Large intestine (tissue), 3 donors: ENCODE measurements at regions not wholly inside any gene's neighbourhood (a gene's known extent, or its start where the extent isn't known, plus 50 kb on each side); places are given as distances from the start of the nearest gene placed in this dataset.
"Not testable (repeated sequence)": the region's sequence is repeated elsewhere in the genome, so short reads cannot be mapped to it uniquely, and the experiment has no call there.

ENCODE experiments used
- DNase-seq, 2 donors: peaks; one replicate each; pipeline versions ENCODE4 v3.0.0 to v3.0.0-alpha.2; 2013
- H3K27ac ChIP-seq: one replicate; pipeline ENCODE4 v1.5.1; 2013; ENCODE audit warnings: low read length
- H3K27me3 ChIP-seq: 2 replicates; pipeline ENCODE4 v1.6.1; 2013; ENCODE audit warnings: low read length; ENCODE audit not compliant: control insufficient read depth, insufficient read depth
- H3K36me3 ChIP-seq: 2 replicates; pipeline ENCODE4 v1.6.1; 2013; ENCODE audit warnings: low read length; ENCODE audit not compliant: control insufficient read depth, insufficient read depth
- H3K4me1 ChIP-seq: one replicate; pipeline ENCODE4 v1.6.1; 2013; ENCODE audit warnings: low read length; ENCODE audit not compliant: control insufficient read depth, insufficient read depth
- H3K4me3 ChIP-seq: one replicate; pipeline ENCODE4 v1.5.1; 2013; ENCODE audit warnings: low read length
- H3K9me3 ChIP-seq: one replicate; pipeline ENCODE4 v1.6.1; 2013; ENCODE audit warnings: mild to moderate bottlenecking, low read depth, low read length, moderate library complexity; ENCODE audit not compliant: control insufficient read depth
- WGBS: methylation state at CpG from one replicate; pipeline ENCODE4 v1.1.5; 2013; ENCODE audit warnings: low lambda C conversion rate; ENCODE audit not compliant: insufficient coverage; 5-methylcytosine and 5-hydroxymethylcytosine counted together

DNA sequence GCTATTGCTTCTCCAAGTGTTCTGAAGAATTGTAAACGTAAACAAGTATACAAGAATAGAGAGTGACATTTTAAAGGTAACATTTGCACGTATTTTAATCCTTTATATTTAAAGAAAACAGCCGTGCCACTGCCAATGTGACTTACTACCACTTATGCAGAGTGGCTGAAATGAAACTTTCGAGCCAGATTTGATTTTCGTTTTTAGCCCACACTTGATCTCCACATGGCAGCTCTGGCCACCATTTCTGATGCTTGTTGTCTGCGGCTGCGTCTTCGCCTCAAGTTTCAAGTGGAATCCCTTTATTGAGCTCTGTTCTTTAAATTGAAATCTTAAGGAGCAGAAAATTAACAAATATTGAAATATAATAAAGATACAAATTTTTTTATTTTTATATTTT is 70.0 kb downstream of the ELAPOR2 start:
- no peaks in the 10 kb centered on the region for H3K9me3 ChIP-seq
- no peak overlapping the region for H3K27ac ChIP-seq
- H3K27me3 ChIP-seq = no peaks in the 10 kb centered on the region
- WGBS = 97% methylated on average over 5 of the region's 8 CpGs
- DNase-seq = no peak
- H3K4me3 ChIP-seq = no peak overlapping the region
- no peaks in the 10 kb centered on the region for H3K36me3 ChIP-seq
- no peaks in the 10 kb centered on the region for H3K4me1 ChIP-seq

DNA sequence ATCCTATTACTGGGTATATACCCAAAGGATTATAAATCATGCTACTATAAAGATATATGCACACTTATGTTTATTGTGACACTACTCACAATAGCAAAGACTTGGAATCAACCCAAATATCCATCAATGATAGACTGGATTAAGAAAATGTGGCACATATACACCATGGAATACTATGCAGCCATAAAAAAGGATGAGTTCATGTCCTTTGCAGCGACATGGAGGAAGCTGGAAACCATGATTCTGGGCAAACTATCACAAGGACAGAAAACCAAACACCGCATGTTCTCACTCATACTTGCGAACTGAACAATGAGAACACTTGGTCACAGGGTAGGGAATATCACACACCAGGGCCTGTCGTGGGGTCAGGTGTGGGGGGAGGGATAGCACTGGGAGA is 71.6 kb downstream of the ELAPOR2 start:
- not testable (repeated sequence) for H3K36me3 ChIP-seq, H3K9me3 ChIP-seq, DNase-seq, H3K27ac ChIP-seq, H3K27me3 ChIP-seq, H3K4me1 ChIP-seq, H3K4me3 ChIP-seq
- WGBS = no CpG with 5 or more reads among the region's 4 CpGs

DNA sequence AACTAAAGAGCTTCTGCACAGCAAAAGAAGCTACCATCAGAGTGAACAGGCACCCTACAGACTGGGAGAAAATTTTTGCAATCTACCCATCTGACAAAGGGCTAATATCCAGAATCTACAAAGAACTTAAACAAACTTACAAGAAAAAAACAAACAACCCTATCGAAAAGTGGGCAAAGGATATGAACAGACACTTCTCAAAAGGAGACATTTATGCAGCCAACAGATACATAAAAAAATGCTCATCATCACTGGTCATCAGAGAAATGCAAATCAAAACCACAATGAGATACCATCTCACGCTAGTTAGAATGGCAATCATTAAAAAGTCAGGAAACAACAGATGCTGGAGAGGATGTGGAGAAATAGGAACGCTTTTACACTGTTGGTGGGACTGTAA is 72.1 kb downstream of the ELAPOR2 start:
- not testable (repeated sequence) for H3K27me3 ChIP-seq, H3K27ac ChIP-seq, H3K9me3 ChIP-seq, H3K4me3 ChIP-seq, H3K4me1 ChIP-seq, DNase-seq, H3K36me3 ChIP-seq
- no CpG with 5 or more reads among the region's 3 CpGs for WGBS

GRCh38 chr7:86985342-86985741 is 74.1 kb downstream of the ELAPOR2 start:
- WGBS = 100% methylated on average over 1 of the region's 3 CpGs
- H3K27me3 ChIP-seq, H3K4me3 ChIP-seq, DNase-seq, H3K9me3 ChIP-seq, H3K27ac ChIP-seq, H3K36me3 ChIP-seq, H3K4me1 ChIP-seq: not testable (repeated sequence)

- not testable (repeated sequence) for H3K4me3 ChIP-seq, H3K4me1 ChIP-seq, H3K36me3 ChIP-seq, H3K27ac ChIP-seq, DNase-seq, H3K27me3 ChIP-seq, H3K9me3 ChIP-seq
- no CpG with 5 or more reads among the region's 1 CpG for WGBS
Observed at GRCh38 chr7:86983654-86984053, 75.8 kb downstream of the ELAPOR2 start.

DNA sequence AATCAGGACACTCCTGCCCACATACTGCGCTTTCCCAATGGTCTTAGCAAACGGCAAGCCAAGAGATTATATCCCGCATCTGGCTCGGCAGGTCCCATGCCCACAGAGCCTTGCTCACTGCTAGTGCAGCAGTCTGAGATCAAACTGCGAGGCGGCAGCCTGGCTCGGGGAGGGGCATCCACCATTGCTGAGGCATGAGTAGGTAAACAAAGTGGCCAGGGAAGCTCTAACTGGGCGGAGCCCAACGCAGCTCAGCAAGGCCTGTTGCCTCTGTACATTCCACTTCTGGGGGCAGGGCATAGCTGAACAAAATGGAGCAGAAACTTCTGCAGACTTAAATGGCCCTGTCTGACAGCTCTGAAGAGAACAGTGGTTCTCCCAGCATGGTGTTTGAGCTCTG is 77.5 kb downstream of the ELAPOR2 start:
- DNase-seq, H3K27me3 ChIP-seq, H3K4me3 ChIP-seq, H3K9me3 ChIP-seq, H3K27ac ChIP-seq, H3K36me3 ChIP-seq: not testable (repeated sequence)
- peaks cover 10% of the 10 kb centered on the region for H3K4me1 ChIP-seq
- WGBS = no CpG with 5 or more reads among the region's 9 CpGs

- DNase-seq = no peak
- Histone ChIP-seq H3K9me3 (no peaks in the 10 kb centered on the region), H3K27me3 (no peaks in the 10 kb centered on the region), H3K4me3 (no peak overlapping the region), H3K36me3 (no peaks in the 10 kb centered on the region), H3K4me1 (peaks cover 10% of the 10 kb centered on the region), H3K27ac (no peak overlapping the region)
- WGBS = 100% methylated on average over 1 of the region's 2 CpGs
Observed at GRCh38 chr7:86981127-86981526, 78.3 kb downstream of the ELAPOR2 start.

DNA sequence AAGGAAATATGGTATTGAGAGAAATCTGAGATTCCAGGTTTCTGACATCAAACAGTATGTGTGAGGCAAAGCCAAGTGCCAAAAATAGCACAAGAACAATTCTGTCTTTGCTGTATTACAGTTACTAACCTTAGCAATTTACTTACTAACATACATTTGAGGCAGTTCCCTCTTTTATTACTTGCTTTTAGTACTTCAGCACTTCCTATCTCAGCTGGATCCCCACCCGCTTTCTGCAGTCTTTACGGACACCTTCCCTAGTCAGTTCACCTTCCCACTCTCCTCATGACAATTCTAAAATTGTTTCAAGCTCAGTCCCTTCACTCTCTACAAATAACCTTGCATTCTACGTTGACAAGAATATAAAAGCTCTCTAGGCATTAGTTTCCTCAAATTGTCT is 79.2 kb downstream of the ELAPOR2 start:
- H3K4me1 ChIP-seq = peaks cover 17% of the 10 kb centered on the region
- no peak overlapping the region for H3K4me3 ChIP-seq
- whole genome bisulfite sequencing = 14% methylated on average over 2 of the region's 3 CpGs
- H3K9me3 ChIP-seq = no peaks in the 10 kb centered on the region
- no peak overlapping the region for H3K27ac ChIP-seq
- DNase-seq = peak in 1 of 2 donors; percentile 38
- no peaks in the 10 kb centered on the region for H3K27me3 ChIP-seq
- H3K36me3 ChIP-seq = no peaks in the 10 kb centered on the region

- no CpG with 5 or more reads among the region's 3 CpGs for WGBS
- DNase-seq = peak; percentile 16 to 76
- H3K36me3 ChIP-seq = no peaks in the 10 kb centered on the region
- peaks cover 17% of the 10 kb centered on the region for H3K4me1 ChIP-seq
- no peaks in the 10 kb centered on the region for H3K9me3 ChIP-seq
- H3K4me3 ChIP-seq = no peak overlapping the region
- H3K27ac ChIP-seq = peak overlapping the region; percentile 48
- H3K27me3 ChIP-seq = no peaks in the 10 kb centered on the region
Observed at GRCh38 chr7:86978808-86979506, 80.5 kb downstream of the ELAPOR2 start.

GRCh38 chr7:86976958-86977357 is 82.5 kb downstream of the ELAPOR2 start:
- no peak overlapping the region for H3K4me3 ChIP-seq
- no peaks in the 10 kb centered on the region for H3K27me3 ChIP-seq
- no peak overlapping the region for H3K27ac ChIP-seq
- no peak for DNase-seq
- peaks cover 17% of the 10 kb centered on the region for H3K4me1 ChIP-seq
- H3K36me3 ChIP-seq = no peaks in the 10 kb centered on the region
- H3K9me3 ChIP-seq = no peaks in the 10 kb centered on the region
- no CpG with 5 or more reads among the region's 3 CpGs for WGBS

GRCh38 chr7:86975914-86976313 is 83.5 kb downstream of the ELAPOR2 start:
- peaks cover 17% of the 10 kb centered on the region for H3K4me1 ChIP-seq
- no peak for DNase-seq
- H3K36me3 ChIP-seq = no peaks in the 10 kb centered on the region
- H3K9me3 ChIP-seq = no peaks in the 10 kb centered on the region
- WGBS = no CpG with 5 or more reads among the region's 1 CpG
- H3K27ac ChIP-seq = no peak overlapping the region
- no peak overlapping the region for H3K4me3 ChIP-seq
- H3K27me3 ChIP-seq = no peaks in the 10 kb centered on the region
